IPS-18a (cell line): ENCODE measurements at regions not wholly inside any gene's neighbourhood (a gene's known extent, or its start where the extent isn't known, plus 50 kb on each side); places are given as distances from the start of the nearest gene placed in this dataset.

Experiments
- H3K27ac ChIP-seq: one replicate; pipeline ENCODE4 v1.5.1; 2013; ENCODE audit warnings: low read length
- H3K27me3 ChIP-seq: one replicate; pipeline ENCODE4 v1.6.1; 2013; ENCODE audit warnings: mild to moderate bottlenecking, low read length; ENCODE audit not compliant: control insufficient read depth, insufficient read depth
- H3K36me3 ChIP-seq: one replicate; pipeline ENCODE4 v1.6.1; 2013; ENCODE audit warnings: low read depth, low read length; ENCODE audit not compliant: control insufficient read depth
- H3K4me1 ChIP-seq: one replicate; pipeline ENCODE4 v1.6.1; 2013; ENCODE audit warnings: low read depth, low read length; ENCODE audit not compliant: control insufficient read depth
- H3K4me3 ChIP-seq: one replicate; pipeline ENCODE4 v1.5.1; 2013; ENCODE audit warnings: low read length
- H3K9ac ChIP-seq: one replicate; pipeline ENCODE4 v1.6.1; 2013; ENCODE audit warnings: mild to moderate bottlenecking, low read length, moderate library complexity
- H3K9me3 ChIP-seq: one replicate; pipeline ENCODE4 v1.6.1; 2013; ENCODE audit warnings: low read depth, low read length; ENCODE audit not compliant: control insufficient read depth

- Histone ChIP-seq H3K4me3 (no peak overlapping the region), H3K9me3 (peaks cover 1% of the 10 kb centered on the region), H3K27me3 (no peaks in the 10 kb centered on the region), H3K4me1 (no peaks in the 10 kb centered on the region), H3K27ac (no peak overlapping the region), H3K9ac (no peak overlapping the region), H3K36me3 (no peaks in the 10 kb centered on the region)
Observed at GRCh38 chr12:111310076-111310870, 58.6 kb downstream of the PHETA1 start.

- no peaks in the 10 kb centered on the region for H3K4me1 ChIP-seq
- H3K27ac ChIP-seq = no peak overlapping the region
- H3K27me3 ChIP-seq = no peaks in the 10 kb centered on the region
- no peaks in the 10 kb centered on the region for H3K36me3 ChIP-seq
- H3K9ac ChIP-seq = no peak overlapping the region
- no peak overlapping the region for H3K4me3 ChIP-seq
- peaks cover 8% of the 10 kb centered on the region for H3K9me3 ChIP-seq
Observed at GRCh38 chr12:111309584-111309983, 59.3 kb downstream of the PHETA1 start.

DNA sequence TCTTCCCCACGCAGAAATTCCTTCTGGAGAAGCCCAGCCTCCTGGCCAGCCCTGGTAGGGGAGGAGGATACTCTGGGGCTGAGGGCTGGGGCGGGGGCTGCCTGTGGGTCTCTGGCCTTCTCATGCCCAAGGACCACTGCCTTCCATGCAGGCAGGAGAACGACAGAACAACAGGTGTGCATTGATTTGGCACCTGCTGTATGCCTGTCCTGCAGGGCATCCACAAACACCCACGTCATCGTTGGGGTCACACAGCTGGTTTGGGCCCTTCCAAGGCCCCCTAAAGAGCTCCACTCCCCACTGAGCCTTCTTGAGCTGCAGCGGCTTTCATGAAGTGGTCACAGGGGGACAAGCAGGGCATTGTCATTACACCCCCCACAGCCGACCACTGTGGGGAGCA lies 60.4 kb downstream of the PHETA1 start:
- Histone ChIP-seq H3K36me3 (no peaks in the 10 kb centered on the region), H3K27me3 (no peaks in the 10 kb centered on the region), H3K4me3 (no peak overlapping the region), H3K27ac (no peak overlapping the region), H3K4me1 (no peaks in the 10 kb centered on the region), H3K9me3 (peaks cover 11% of the 10 kb centered on the region), H3K9ac (no peak overlapping the region)

DNA sequence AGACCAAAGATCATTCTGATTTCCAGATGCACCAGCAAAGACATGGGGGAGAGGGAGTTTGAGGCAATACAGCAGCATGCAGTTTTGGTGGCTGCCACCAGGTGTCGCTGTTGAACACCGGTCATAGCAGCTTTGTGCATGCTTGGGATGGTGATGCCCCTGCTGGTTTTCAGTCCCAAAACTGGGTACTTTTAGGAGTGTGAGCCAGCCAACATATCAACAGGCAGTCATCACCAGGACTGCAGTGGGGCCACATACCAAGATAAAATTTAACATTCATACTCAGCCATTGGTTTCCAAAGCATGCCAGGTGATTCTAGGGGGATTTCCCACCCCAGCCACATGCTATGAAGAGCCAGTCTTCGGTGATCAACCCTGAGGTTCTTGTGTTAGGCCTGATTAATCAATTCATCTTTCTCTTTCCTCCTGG lies 64.2 kb downstream of the PHETA1 start:
- Histone ChIP-seq H3K27ac (no peak overlapping the region), H3K4me1 (no peaks in the 10 kb centered on the region)

DNA sequence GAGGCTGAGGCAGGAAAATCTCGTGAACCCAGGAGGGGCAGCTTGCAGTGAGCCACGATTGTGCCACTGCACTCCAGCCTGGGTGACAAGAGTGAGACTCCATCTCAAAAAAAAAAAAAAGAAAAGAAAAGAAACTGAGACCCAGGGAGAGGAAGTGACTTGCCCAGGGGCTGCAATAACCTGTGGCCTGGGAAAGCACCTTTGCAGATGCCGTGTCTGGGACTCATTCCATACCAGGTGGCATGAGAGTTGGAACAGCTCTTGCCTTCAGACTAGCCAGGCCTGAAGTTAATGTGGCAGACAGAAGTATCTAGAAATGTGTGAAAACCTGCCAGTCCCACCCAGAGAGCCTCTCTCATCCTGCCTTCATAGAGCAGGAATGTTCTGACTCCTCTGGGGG lies 65.4 kb downstream of the PHETA1 start:
- peaks cover 2% of the 10 kb centered on the region for H3K4me1 ChIP-seq
- no peaks in the 10 kb centered on the region for H3K27me3 ChIP-seq
- H3K27ac ChIP-seq = no peak overlapping the region
- H3K9me3 ChIP-seq = peaks cover 11% of the 10 kb centered on the region
- H3K4me3 ChIP-seq = no peak overlapping the region
- no peak overlapping the region for H3K9ac ChIP-seq
- H3K36me3 ChIP-seq = no peaks in the 10 kb centered on the region

More for the DNA sequence above, 64.2 kb downstream of the PHETA1 start:
- H3K4me3 ChIP-seq = no peak overlapping the region
- peaks cover 11% of the 10 kb centered on the region for H3K9me3 ChIP-seq
- H3K9ac ChIP-seq = no peak overlapping the region
- no peaks in the 10 kb centered on the region for H3K36me3 ChIP-seq
- no peaks in the 10 kb centered on the region for H3K27me3 ChIP-seq

DNA sequence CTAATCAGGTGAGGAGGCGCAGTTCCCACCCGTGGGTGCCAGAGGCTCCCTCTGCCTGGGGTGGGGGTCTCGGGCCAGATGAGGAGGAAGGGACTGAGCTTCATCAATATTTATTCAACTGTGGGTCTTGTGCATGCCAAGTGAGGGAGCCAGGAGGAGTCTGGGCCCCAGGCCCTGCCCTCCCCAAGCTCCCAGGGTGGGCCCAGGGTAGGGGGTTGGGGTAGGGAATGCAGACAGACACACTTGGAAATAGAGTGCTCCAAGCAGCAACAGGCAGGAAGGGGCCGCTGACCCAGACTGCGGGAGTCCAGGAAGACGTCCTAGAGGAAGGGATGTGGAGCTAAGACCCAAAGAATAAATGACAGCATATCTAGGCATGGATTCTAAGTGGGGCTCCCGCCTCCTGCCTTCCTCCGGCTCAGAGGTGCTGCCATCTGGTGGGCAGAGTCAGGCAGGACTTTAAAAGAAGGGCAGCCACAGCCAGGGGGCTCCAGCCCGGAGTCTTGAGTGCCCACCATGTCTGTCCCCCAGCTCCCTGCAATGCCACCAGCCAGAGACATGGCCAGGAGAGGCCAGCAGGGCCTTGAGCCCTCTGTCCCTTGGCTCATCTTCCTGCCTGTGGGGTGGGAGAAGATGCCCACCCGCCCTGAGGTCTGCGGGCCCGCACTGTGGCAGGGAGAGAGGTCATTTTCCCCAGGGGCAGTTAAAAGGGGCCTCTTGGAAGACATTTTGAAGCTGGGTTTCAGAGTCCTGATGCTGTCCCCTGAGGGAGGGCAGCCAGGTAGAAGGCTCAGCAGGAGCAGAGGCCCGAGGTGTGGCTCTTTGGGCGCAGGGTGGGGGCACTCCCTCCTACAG lies 70.1 kb downstream of the PHETA1 start:
- H3K9ac ChIP-seq = no peak overlapping the region
- H3K27me3 ChIP-seq = no peaks in the 10 kb centered on the region
- no peaks in the 10 kb centered on the region for H3K9me3 ChIP-seq
- peaks cover 2% of the 10 kb centered on the region for H3K4me1 ChIP-seq
- no peak overlapping the region for H3K4me3 ChIP-seq
- H3K27ac ChIP-seq = no peak overlapping the region
- no peaks in the 10 kb centered on the region for H3K36me3 ChIP-seq

DNA sequence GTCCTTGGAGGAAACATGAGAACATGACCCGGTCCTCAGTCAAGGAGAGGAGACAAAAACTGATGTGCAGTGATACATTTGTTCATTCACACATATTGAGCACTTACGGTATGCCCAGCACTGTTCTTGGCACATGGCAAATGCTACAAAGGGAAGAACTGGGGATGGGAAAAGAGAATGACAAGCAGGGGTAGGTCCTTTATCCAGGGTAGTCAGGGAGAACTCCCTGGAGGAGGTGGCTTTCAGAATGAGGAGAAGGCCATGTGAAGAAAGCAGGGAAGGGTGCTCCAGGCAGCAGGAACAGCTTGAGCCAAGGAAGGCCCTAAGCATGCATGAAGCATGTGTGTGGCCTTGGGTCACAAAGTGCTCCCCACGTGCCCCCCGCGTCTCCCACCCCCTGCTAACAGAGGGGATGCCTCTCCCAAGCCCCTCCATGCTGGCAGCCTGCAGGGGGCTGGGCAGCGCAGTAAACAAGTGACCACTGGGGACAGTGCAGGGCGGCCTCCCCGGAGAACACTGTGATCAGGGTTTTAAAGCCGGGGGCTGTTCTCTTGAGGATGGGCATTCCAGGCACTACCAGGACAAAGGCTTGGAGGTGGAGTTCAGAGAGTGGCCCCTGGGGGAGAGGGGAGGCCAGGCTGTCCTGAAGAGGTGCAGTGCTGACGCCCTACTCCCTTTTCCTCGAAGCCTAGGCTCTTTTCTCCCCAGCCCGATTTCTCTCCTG lies 71.0 kb downstream of the PHETA1 start:
- Histone ChIP-seq H3K4me3 (no peak overlapping the region), H3K4me1 (peaks cover 2% of the 10 kb centered on the region), H3K9me3 (no peaks in the 10 kb centered on the region), H3K36me3 (no peaks in the 10 kb centered on the region), H3K27ac (no peak overlapping the region), H3K27me3 (no peaks in the 10 kb centered on the region), H3K9ac (no peak overlapping the region)

DNA sequence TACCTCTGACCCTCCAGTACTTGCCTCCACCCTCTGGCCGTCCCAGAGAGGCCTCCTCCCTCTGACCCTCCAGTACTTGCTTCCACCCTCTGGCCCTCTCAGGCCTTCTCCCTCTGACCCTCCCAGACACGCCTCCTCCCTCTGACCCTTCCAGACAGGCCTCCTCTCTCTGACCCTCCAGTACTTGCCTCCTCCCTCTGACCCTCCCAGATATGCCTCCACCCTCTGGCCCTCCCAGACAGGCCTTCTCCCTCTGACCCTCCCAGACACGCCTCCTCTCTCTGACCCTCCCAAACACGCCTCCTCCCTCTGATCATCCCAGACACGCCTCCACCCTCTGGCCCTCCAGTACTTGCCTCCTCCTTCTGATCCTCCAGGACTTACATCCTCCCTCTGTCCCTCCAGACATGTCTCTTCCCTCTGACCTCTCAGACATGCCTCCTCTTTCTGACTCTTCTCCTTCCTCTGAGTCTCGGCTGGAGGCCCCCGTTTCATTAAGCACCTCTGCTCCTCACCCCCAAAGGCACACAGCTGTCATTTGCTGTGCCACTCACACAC lies 71.9 kb downstream of the PHETA1 start:
- no peaks in the 10 kb centered on the region for H3K9me3 ChIP-seq
- H3K4me3 ChIP-seq = no peak overlapping the region
- H3K27me3 ChIP-seq = no peaks in the 10 kb centered on the region
- no peak overlapping the region for H3K27ac ChIP-seq
- no peak overlapping the region for H3K9ac ChIP-seq
- no peaks in the 10 kb centered on the region for H3K36me3 ChIP-seq
- peaks cover 2% of the 10 kb centered on the region for H3K4me1 ChIP-seq

GRCh38 chr12:111295176-111295575 lies 73.7 kb downstream of the PHETA1 start:
- Histone ChIP-seq H3K27me3 (no peaks in the 10 kb centered on the region), H3K4me1 (peaks cover 2% of the 10 kb centered on the region), H3K4me3 (no peak overlapping the region), H3K27ac (no peak overlapping the region), H3K9me3 (no peaks in the 10 kb centered on the region), H3K36me3 (no peaks in the 10 kb centered on the region), H3K9ac (no peak overlapping the region)

- no peaks in the 10 kb centered on the region for H3K27me3 ChIP-seq
- no peaks in the 10 kb centered on the region for H3K4me1 ChIP-seq
- H3K9me3 ChIP-seq = no peaks in the 10 kb centered on the region
- no peak overlapping the region for H3K4me3 ChIP-seq
- H3K36me3 ChIP-seq = no peaks in the 10 kb centered on the region
- H3K27ac ChIP-seq = no peak overlapping the region
- H3K9ac ChIP-seq = no peak overlapping the region
Observed at GRCh38 chr12:111293266-111294009, 75.5 kb downstream of the PHETA1 start.
